ENCODE measurements at regions not wholly inside any gene's neighbourhood (a gene's known extent, or its start where the extent isn't known, plus 50 kb on each side); places are given as distances from the start of the nearest gene placed in this dataset.
A peak's percentile ranks its signal among the peaks of the same experiment; 100 is the strongest.

DNA sequence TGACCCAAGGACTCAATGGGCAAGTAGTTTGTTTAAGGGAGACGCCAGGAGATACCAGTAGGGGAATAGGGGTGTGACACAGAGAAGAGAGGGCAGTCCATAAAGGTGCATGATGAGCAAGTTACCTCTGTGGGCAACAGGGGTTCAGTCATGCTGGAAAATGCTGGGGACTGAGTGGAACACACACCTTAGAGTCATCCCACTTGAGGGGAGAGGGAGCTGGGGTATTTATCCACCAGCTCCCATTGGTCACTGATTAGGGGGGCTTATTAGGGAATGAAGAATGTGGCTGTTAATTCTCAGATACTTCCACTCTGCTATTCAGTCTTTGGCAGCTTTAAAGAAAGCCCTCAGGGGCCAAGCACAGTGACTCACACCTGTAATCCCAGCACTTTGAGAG is 67.5 kb upstream of the MRI1 start:
- no peak overlapping the region for H3K27ac Mint-ChIP-seq
- peaks cover 7% of the 10 kb centered on the region; the same call in 1 of the 2 replicates for H3K9me3 Mint-ChIP-seq
- H3K4me3 Mint-ChIP-seq = no peak overlapping the region
- H3K4me1 Mint-ChIP-seq = peaks cover 6% of the 10 kb centered on the region
- ATAC-seq (no peak), DNase-seq (ENCODE audit: low spot score) (no peak)
- peaks cover 24% of the 10 kb centered on the region for H3K27me3 Mint-ChIP-seq (ENCODE audit: low read depth)
- ChIA-PET CTCF (interaction anchor here (0.6 kb wide), 1 partner anchor 9 kb away, joined by 3 read pairs; no protein-coding TSS in a partner anchor), POLR2A (no interaction called here)
- TF ChIP-seq KAT7 (CRISPR knock-in tag; IDR thresholded peaks at IDR 0.05; ENCODE audit: borderline replicate concordance) (no peak), ZNF532 (CRISPR knock-in tag; IDR thresholded peaks at IDR 0.05; ENCODE audit: borderline replicate concordance) (no peak)
- TF ChIP-seq, protein P1, sequence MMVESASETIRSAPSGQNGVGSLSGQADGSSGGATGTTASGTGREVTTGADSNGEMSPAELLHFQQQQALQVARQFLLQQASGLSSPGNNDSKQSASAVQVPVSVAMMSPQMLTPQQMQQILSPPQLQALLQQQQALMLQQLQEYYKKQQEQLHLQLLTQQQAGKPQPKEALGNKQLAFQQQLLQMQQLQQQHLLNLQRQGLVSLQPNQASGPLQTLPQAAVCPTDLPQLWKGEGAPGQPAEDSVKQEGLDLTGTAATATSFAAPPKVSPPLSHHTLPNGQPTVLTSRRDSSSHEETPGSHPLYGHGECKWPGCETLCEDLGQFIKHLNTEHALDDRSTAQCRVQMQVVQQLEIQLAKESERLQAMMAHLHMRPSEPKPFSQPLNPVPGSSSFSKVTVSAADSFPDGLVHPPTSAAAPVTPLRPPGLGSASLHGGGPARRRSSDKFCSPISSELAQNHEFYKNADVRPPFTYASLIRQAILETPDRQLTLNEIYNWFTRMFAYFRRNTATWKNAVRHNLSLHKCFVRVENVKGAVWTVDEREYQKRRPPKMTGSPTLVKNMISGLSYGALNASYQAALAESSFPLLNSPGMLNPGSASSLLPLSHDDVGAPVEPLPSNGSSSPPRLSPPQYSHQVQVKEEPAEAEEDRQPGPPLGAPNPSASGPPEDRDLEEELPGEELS (CRISPR knock-in tag; IDR thresholded peaks at IDR 0.05) = no peak
- no peaks in the 10 kb centered on the region; the same call in 1 of the 2 replicates for H3K36me3 Mint-ChIP-seq

- POLR2A ChIA-PET = interaction anchor here (0.8 kb wide), 1 partner anchor 117 kb away, joined by 3 read pairs; no protein-coding TSS in a partner anchor
- 0 out of 2 replicates have a peak, but pooled peaks cover 2% of the 10 kb centered on the region for H3K36me3 Mint-ChIP-seq
- peaks cover 5% of the 10 kb centered on the region for H3K9me3 Mint-ChIP-seq
- no peak for TF ChIP-seq USF2 (CRISPR knock-in tag; IDR thresholded peaks at IDR 0.05)
- no peak for TF ChIP-seq NFATC4 (CRISPR knock-in tag; IDR thresholded peaks at IDR 0.05)
- H3K4me1 Mint-ChIP-seq = peaks cover 6% of the 10 kb centered on the region
- peak overlapping the region; percentile 80; the same call in 1 of the 2 replicates for H3K27ac Mint-ChIP-seq
- CTCF ChIA-PET = interaction anchor here (0.5 to 1.7 kb wide), 3 partner anchors 28 to 188 kb away, joined by 3 to 7 read pairs (median 3); partner anchors contain the start of gene CACNA1A
- ATAC-seq (no peak), DNase-seq (ENCODE audit: low spot score) (no peak)
- peaks cover 30% of the 10 kb centered on the region for H3K27me3 Mint-ChIP-seq (ENCODE audit: low read depth)
- no peak overlapping the region for H3K4me3 Mint-ChIP-seq
Observed at GRCh38 chr19:13693889-13694288, 70.4 kb upstream of the MRI1 start.

DNA sequence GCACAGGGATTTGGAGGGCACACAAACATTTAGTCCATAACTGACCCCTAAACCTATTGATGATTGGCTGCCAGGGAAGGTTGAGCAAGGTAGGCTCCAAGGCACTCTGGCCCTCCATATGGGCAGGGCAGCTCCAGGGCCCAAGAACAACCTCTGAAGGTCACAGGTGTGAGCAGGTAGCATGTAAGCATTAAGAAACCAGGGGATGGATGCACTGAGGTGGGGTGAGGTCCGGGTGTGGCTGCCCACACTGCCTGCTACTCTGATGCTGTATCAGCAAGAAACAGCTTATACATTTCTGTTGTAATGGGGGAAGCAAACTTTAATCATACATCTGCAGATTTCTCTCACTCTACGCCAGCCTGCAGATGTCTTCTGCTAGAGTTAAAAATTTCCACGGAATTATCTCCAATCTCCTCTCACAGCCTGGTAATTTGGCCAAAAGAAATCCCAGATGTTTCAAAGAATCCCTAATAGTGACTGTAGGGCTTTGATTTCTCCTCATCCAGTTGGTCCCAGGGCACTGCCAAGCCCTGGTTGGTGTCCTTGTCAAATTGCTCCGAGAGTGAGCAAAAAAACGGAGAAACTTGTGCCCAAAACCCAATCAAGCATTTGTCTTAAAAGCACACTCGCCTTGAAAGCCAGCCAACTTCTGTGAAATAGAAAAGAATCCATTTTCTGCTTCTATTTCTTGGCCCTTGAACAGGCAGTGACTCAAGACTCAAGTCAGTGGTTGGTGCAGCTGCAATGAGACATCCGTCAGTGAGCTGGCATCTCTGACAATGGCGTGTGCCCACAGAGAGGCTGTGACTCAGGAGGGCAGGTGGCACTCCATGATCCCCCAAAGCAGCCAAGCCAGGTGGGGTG is 72.5 kb upstream of the MRI1 start:
- POLR2A ChIA-PET = no interaction called here
- TF ChIP-seq PRDM15 (CRISPR knock-in tag; IDR thresholded peaks at IDR 0.05) = no peak
- TF ChIP-seq SOX15 (CRISPR knock-in tag; IDR thresholded peaks at IDR 0.05) = no peak
- no peak for TF ChIP-seq ZBTB21 (CRISPR knock-in tag; IDR thresholded peaks at IDR 0.05; ENCODE audit: borderline replicate concordance)
- no peak for TF ChIP-seq STAT6 (CRISPR knock-in tag; conservative IDR thresholded peaks at IDR 0.05; ENCODE audit: low read depth)
- peaks cover 6% of the 10 kb centered on the region for H3K4me1 Mint-ChIP-seq
- H3K9me3 Mint-ChIP-seq = peaks cover 11% of the 10 kb centered on the region
- H3K27ac Mint-ChIP-seq = no peak overlapping the region
- CTCF ChIA-PET = interaction anchor here (0.7 kb wide), 1 partner anchor 102 kb away, joined by 3 read pairs; no protein-coding TSS in a partner anchor
- no peak overlapping the region for H3K4me3 Mint-ChIP-seq
- 0 out of 2 replicates have a peak, but pooled peaks cover 2% of the 10 kb centered on the region for H3K36me3 Mint-ChIP-seq
- no peak for ATAC-seq
- peaks cover 33% of the 10 kb centered on the region for H3K27me3 Mint-ChIP-seq (ENCODE audit: low read depth)
- DNase-seq (ENCODE audit: low spot score) = no peak

All from WTC11 (cell line).